Parathyroid adenoma (tissue), 2 donors: ENCODE measurements at regions not wholly inside any gene's neighbourhood (a gene's known extent, or its start where the extent isn't known, plus 50 kb on each side); places are given as distances from the start of the nearest gene placed in this dataset.

Experiments used
- H2AFZ ChIP-seq: fragments of 300-600 bp; sonication (generic); one replicate; pipeline ENCODE4 v1.7.0; 2017; ENCODE audit warnings: antibody characterized with exemption, mild to moderate bottlenecking
- H3K27ac ChIP-seq: fragments of 300-600 bp; sonication (generic); one replicate; pipeline ENCODE4 v1.7.0; 2017
- H3K27me3 ChIP-seq: fragments of 300-600 bp; sonication (generic); one replicate; pipeline ENCODE4 v1.7.0; 2017; ENCODE audit warnings: low read length; ENCODE audit not compliant: control insufficient read depth, insufficient read depth
- H3K36me3 ChIP-seq: fragments of 300-600 bp; sonication (generic); one replicate; pipeline ENCODE4 v1.7.0; 2017; ENCODE audit warnings: low read length; ENCODE audit not compliant: control insufficient read depth, insufficient read depth
- H3K4me1 ChIP-seq: fragments of 300-600 bp; sonication (generic); one replicate; pipeline ENCODE4 v1.7.0; 2017; ENCODE audit warnings: control low read depth
- H3K4me2 ChIP-seq: fragments of 300-600 bp; sonication (generic); one replicate; pipeline ENCODE4 v1.7.0; 2017; ENCODE audit warnings: low read length
- H3K4me3 ChIP-seq: fragments of 300-600 bp; sonication (generic); one replicate; pipeline ENCODE4 v1.7.0; 2017; ENCODE audit warnings: low read depth, low read length
- H3K79me2 ChIP-seq: fragments of 300-600 bp; sonication (generic); one replicate; pipeline ENCODE4 v1.7.0; 2017; ENCODE audit warnings: control low read depth
- H3K9ac ChIP-seq: fragments of 300-600 bp; sonication (generic); one replicate; pipeline ENCODE4 v1.7.0; 2017; ENCODE audit warnings: mild to moderate bottlenecking
- H3K9me3 ChIP-seq: fragments of 300-600 bp; sonication (generic); one replicate; pipeline ENCODE4 v1.7.0; 2017; ENCODE audit warnings: low read length; ENCODE audit not compliant: control insufficient read depth
- CTCF ChIP-seq: fragments of 300-600 bp; sonication (generic); IDR thresholded peaks from one replicate; pipeline ENCODE4 v1.7.0; 2017; ENCODE audit warnings: antibody characterized with exemption, mild to moderate bottlenecking
- donor health status: primary hyperparathyroidism.

GRCh38 chr15:47414207-47414606, 303.1 kb upstream of the SEMA6D start:
- H3K27ac ChIP-seq = no peak overlapping the region
- no peaks in the 10 kb centered on the region for H3K27me3 ChIP-seq
- no peaks in the 10 kb centered on the region for H3K4me1 ChIP-seq
- no peaks in the 10 kb centered on the region for H3K9me3 ChIP-seq
- TF ChIP-seq CTCF = no peak
- no peaks in the 10 kb centered on the region for H3K36me3 ChIP-seq
- H3K79me2 ChIP-seq = no peaks in the 10 kb centered on the region
- H3K9ac ChIP-seq = no peak overlapping the region
- H3K4me2 ChIP-seq = no peak overlapping the region
- H2AFZ ChIP-seq = no peak overlapping the region
- no peak overlapping the region for H3K4me3 ChIP-seq

GRCh38 chr15:47415539-47415971, 301.8 kb upstream of the SEMA6D start:
- no peak overlapping the region for H3K9ac ChIP-seq
- H3K9me3 ChIP-seq = no peaks in the 10 kb centered on the region
- no peak overlapping the region for H2AFZ ChIP-seq
- H3K4me1 ChIP-seq = no peaks in the 10 kb centered on the region
- no peaks in the 10 kb centered on the region for H3K36me3 ChIP-seq
- H3K4me2 ChIP-seq = no peak overlapping the region
- H3K4me3 ChIP-seq = no peak overlapping the region
- no peaks in the 10 kb centered on the region for H3K79me2 ChIP-seq
- no peak overlapping the region for H3K27ac ChIP-seq
- TF ChIP-seq CTCF = no peak
- no peaks in the 10 kb centered on the region for H3K27me3 ChIP-seq

- Histone ChIP-seq H3K4me3 (no peak overlapping the region), H3K36me3 (no peaks in the 10 kb centered on the region), H3K79me2 (no peaks in the 10 kb centered on the region), H3K4me2 (no peak overlapping the region), H3K9ac (no peak overlapping the region), H3K27me3 (no peaks in the 10 kb centered on the region), H3K9me3 (no peaks in the 10 kb centered on the region), H3K27ac (no peak overlapping the region), H2AFZ (no peak overlapping the region), H3K4me1 (no peaks in the 10 kb centered on the region)
- no peak for TF ChIP-seq CTCF
Measured at GRCh38 chr15:47422881-47423665, 294.2 kb upstream of the SEMA6D start.

GRCh38 chr15:47427463-47427862, 289.8 kb upstream of the SEMA6D start:
- no peak overlapping the region for H2AFZ ChIP-seq
- no peaks in the 10 kb centered on the region for H3K36me3 ChIP-seq
- H3K27ac ChIP-seq = no peak overlapping the region
- no peak overlapping the region for H3K4me2 ChIP-seq
- no peaks in the 10 kb centered on the region for H3K4me1 ChIP-seq
- H3K4me3 ChIP-seq = no peak overlapping the region
- no peaks in the 10 kb centered on the region for H3K27me3 ChIP-seq
- TF ChIP-seq CTCF = no peak
- no peak overlapping the region for H3K9ac ChIP-seq
- H3K79me2 ChIP-seq = no peaks in the 10 kb centered on the region
- H3K9me3 ChIP-seq = no peaks in the 10 kb centered on the region

GRCh38 chr15:47429376-47429775, 287.9 kb upstream of the SEMA6D start:
- no peak overlapping the region for H3K9ac ChIP-seq
- no peak for TF ChIP-seq CTCF
- H3K27ac ChIP-seq = no peak overlapping the region
- no peaks in the 10 kb centered on the region for H3K4me1 ChIP-seq
- no peaks in the 10 kb centered on the region for H3K27me3 ChIP-seq
- no peak overlapping the region for H2AFZ ChIP-seq
- no peaks in the 10 kb centered on the region for H3K36me3 ChIP-seq
- H3K79me2 ChIP-seq = no peaks in the 10 kb centered on the region
- H3K9me3 ChIP-seq = no peaks in the 10 kb centered on the region
- no peak overlapping the region for H3K4me2 ChIP-seq
- H3K4me3 ChIP-seq = no peak overlapping the region
